Colonic mucosa (tissue), 4 donors: ENCODE measurements at regions not wholly inside any gene's neighbourhood (a gene's known extent, or its start where the extent isn't known, plus 50 kb on each side); places are given as distances from the start of the nearest gene placed in this dataset.

ENCODE experiments used
- DNase-seq: peaks from one replicate; pipeline ENCODE4 v3.0.0-alpha.2; 2020
- H3K27ac ChIP-seq: fragments of 200-600 bp; one replicate; pipeline ENCODE4 v1.8.0; 2021
- H3K27me3 ChIP-seq: fragments of 200-600 bp; one replicate; pipeline ENCODE4 v1.8.0; 2021
- H3K36me3 ChIP-seq: fragments of 200-600 bp; one replicate; pipeline ENCODE4 v1.8.0; 2021
- H3K4me1 ChIP-seq: fragments of 200-600 bp; one replicate; pipeline ENCODE4 v1.8.0; 2021; ENCODE audit warnings: mild to moderate bottlenecking
- H3K4me3 ChIP-seq: fragments of 200-600 bp; one replicate; pipeline ENCODE4 v1.8.0; 2021
- H3K9ac ChIP-seq, 2 donors: one replicate each; pipeline ENCODE4 v1.7.0; 2013; ENCODE audit warnings: control low read depth in 2 of 2, low read depth in 2 of 2, low read length in 2 of 2
- H3K9me3 ChIP-seq: fragments of 200-600 bp; one replicate; pipeline ENCODE4 v1.8.0; 2021
- intact Hi-C: fragments of 100-400 bp; cut with DNase I; formaldehyde crosslinking; loops from one replicate; pipeline ENCODE4 v1.14.1; 2022
- TF ChIP-seq, protein P1 (sequence below): fragments of 200-600 bp; IDR thresholded peaks from one replicate; pipeline ENCODE4 v1.8.0; 2022; ENCODE audit warnings: antibody characterized with exemption, mild to moderate bottlenecking
- donor health status: healthy.
- donor health status: DM: no; HTN: no; CAD: no.
- donor health status: DM: no; HTN: no; CAD: no.

DNA sequence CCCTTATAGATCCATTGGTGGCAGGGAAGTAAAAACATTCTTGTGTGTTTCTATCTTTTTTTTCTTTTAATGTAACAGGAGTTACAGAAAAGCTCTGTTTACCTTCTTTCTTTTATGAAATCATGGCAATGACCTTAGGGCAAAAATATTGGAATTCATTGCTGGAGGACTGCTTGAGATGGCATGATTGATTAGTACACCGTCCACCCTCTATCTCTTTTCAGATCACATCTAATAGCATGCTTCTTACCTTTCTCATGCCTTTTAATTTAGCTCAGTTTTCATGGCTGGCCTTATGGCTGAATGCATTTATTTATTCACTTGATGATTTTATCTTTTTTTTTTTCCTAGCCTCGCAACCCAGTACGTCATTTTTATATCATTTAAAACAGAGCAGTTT is 177.6 kb upstream of the CDH20 start:
- TF ChIP-seq, protein P1, sequence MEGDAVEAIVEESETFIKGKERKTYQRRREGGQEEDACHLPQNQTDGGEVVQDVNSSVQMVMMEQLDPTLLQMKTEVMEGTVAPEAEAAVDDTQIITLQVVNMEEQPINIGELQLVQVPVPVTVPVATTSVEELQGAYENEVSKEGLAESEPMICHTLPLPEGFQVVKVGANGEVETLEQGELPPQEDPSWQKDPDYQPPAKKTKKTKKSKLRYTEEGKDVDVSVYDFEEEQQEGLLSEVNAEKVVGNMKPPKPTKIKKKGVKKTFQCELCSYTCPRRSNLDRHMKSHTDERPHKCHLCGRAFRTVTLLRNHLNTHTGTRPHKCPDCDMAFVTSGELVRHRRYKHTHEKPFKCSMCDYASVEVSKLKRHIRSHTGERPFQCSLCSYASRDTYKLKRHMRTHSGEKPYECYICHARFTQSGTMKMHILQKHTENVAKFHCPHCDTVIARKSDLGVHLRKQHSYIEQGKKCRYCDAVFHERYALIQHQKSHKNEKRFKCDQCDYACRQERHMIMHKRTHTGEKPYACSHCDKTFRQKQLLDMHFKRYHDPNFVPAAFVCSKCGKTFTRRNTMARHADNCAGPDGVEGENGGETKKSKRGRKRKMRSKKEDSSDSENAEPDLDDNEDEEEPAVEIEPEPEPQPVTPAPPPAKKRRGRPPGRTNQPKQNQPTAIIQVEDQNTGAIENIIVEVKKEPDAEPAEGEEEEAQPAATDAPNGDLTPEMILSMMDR: no peak
- H3K9me3 ChIP-seq: no peaks in the 10 kb centered on the region
- no peaks in the 10 kb centered on the region for H3K27me3 ChIP-seq
- no peak overlapping the region for H3K27ac ChIP-seq
- DNase-seq: no peak
- H3K36me3 ChIP-seq: no peaks in the 10 kb centered on the region
- intact Hi-C loops: no loop called here
- no peak overlapping the region for H3K4me3 ChIP-seq
- no peaks in the 10 kb centered on the region for H3K4me1 ChIP-seq
- no peak overlapping the region for H3K9ac ChIP-seq

DNA sequence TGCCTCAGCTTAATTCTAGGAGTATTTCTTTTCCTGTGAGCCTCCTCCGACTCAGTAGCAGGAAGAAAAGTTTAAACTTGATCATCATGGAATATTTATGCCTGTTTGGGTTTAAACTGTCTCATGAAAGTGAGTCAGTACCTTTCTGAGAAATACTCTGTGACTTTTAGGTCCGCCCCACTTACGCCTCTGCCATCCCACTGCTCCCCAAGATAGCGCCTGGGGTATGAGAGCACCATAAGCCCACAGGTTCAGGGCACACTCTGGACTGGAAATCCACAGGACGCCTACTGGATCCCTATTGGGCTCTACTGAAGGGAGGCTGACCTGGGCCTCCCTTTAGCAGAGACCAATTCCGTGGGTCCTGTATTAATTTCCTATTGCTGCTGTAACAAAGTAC is 175.8 kb upstream of the CDH20 start:
- intact Hi-C loops: no loop called here
- H3K9ac ChIP-seq: no peak overlapping the region

DNA sequence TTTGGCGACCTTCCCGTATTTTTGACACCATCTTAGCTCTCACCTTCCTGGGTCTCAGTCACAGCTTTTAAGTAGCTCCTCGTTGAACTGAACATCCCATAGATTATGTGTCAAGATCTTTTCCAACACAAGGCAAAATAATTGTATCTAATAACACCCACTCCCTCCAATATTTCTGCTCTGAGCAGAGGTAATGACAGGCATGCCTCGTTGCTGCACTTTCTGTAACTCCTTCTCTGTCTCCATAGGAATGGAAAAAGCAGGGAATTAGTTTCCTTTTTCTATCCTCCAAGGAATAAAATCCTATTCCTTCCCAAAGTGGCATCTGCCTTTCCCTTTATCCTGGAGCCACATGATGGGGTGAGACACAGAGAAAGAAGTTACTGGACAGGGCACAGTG is 174.0 kb upstream of the CDH20 start:
- intact Hi-C loops: no loop called here
- H3K36me3 ChIP-seq: no peaks in the 10 kb centered on the region
- H3K9me3 ChIP-seq: no peaks in the 10 kb centered on the region
- no peak for DNase-seq
- H3K4me1 ChIP-seq: no peaks in the 10 kb centered on the region
- H3K9ac ChIP-seq: no peak overlapping the region
- TF ChIP-seq, protein P1: no peak
- no peak overlapping the region for H3K4me3 ChIP-seq
- no peaks in the 10 kb centered on the region for H3K27me3 ChIP-seq
- no peak overlapping the region for H3K27ac ChIP-seq

More for the DNA sequence above, 175.8 kb upstream of the CDH20 start:
- H3K4me1 ChIP-seq: no peaks in the 10 kb centered on the region
- no peak for DNase-seq
- H3K9me3 ChIP-seq: no peaks in the 10 kb centered on the region
- no peak overlapping the region for H3K4me3 ChIP-seq
- no peaks in the 10 kb centered on the region for H3K27me3 ChIP-seq
- H3K36me3 ChIP-seq: no peaks in the 10 kb centered on the region
- no peak overlapping the region for H3K27ac ChIP-seq
- TF ChIP-seq, protein P1: no peak

GRCh38 chr18:61164321-61164720 is 168.9 kb upstream of the CDH20 start:
- intact Hi-C loops: no loop called here

GRCh38 chr18:61167902-61168301 is 165.3 kb upstream of the CDH20 start:
- intact Hi-C loops: no loop called here
- Histone ChIP-seq H3K4me3 (no peak overlapping the region), H3K4me1 (no peaks in the 10 kb centered on the region), H3K27ac (no peak overlapping the region), H3K9me3 (no peaks in the 10 kb centered on the region), H3K9ac (no peak overlapping the region), H3K27me3 (no peaks in the 10 kb centered on the region), H3K36me3 (no peaks in the 10 kb centered on the region)
- TF ChIP-seq, protein P1: no peak
- no peak for DNase-seq

More at GRCh38 chr18:61164321-61164720, 168.9 kb upstream of the CDH20 start:
- TF ChIP-seq, protein P1: no peak
- Histone ChIP-seq H3K4me1 (no peaks in the 10 kb centered on the region), H3K9ac (no peak overlapping the region), H3K27me3 (no peaks in the 10 kb centered on the region), H3K36me3 (no peaks in the 10 kb centered on the region), H3K27ac (no peak overlapping the region), H3K9me3 (no peaks in the 10 kb centered on the region), H3K4me3 (no peak overlapping the region)
- no peak for DNase-seq

DNA sequence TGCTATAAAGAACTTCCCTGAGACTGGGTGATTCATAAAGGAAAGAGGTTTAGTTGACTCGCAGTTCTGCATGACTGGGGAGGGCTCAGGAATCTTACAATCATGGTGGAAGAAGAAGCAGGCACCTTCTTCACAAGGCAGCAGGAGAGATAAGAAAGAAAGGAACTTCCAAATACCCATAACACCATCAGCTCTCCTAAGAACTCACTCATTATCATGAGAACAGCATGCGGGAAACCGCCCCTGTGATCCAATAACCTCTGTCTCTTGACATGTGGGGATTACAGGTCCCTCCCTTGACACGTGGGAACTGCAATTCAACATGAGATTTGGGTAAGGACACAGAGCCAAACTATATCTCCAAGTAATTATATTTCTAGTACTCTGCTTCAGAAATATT is 163.8 kb upstream of the CDH20 start:
- H3K4me3 ChIP-seq: no peak overlapping the region

More for the DNA sequence above, 163.8 kb upstream of the CDH20 start:
- Histone ChIP-seq H3K9me3 (no peaks in the 10 kb centered on the region), H3K36me3 (no peaks in the 10 kb centered on the region), H3K4me1 (no peaks in the 10 kb centered on the region), H3K27ac (no peak overlapping the region), H3K27me3 (no peaks in the 10 kb centered on the region), H3K9ac (no peak overlapping the region)
- intact Hi-C loops: no loop called here
- DNase-seq: no peak
- TF ChIP-seq, protein P1: no peak
